ENCODE measurements at regions not wholly inside any gene's neighbourhood (a gene's known extent, or its start where the extent isn't known, plus 50 kb on each side); places are given as distances from the start of the nearest gene placed in this dataset.

GRCh38 chr3:127108796-127109195, 84.1 kb upstream of the PRR23E start:
- no peak for TF ChIP-seq TAF1 (IDR thresholded peaks at IDR 0.05; ENCODE audit: borderline replicate concordance, low read depth, low read length)
- no peak for TF ChIP-seq POLR2A (IDR thresholded peaks at IDR 0.05; ENCODE audit: low read depth, low read length)
- no peak for TF ChIP-seq POLR2AphosphoS5 (IDR thresholded peaks at IDR 0.05; ENCODE audit: low read depth, low read length)
